Activated naive CD4-positive, alpha-beta T cell treated with anti-CD3 and anti-CD28 coated beads, Interleukin-2, amount 10 ng/mL, durations not matched to agents 7 days and 5 days (primary cell): ENCODE measurements at regions not wholly inside any gene's neighbourhood (a gene's known extent, or its start where the extent isn't known, plus 50 kb on each side); places are given as distances from the start of the nearest gene placed in this dataset.

Source experiments
- CTCF ChIA-PET: fragments of 350-600 bp; sonication (Branson Sonifier 250); formaldehyde crosslinking; loops from one replicate; lab custom pipeline; 2021; ENCODE audit warnings: antibody characterized with exemption; lab: Charles Lee
- DNase-seq: peaks from one replicate; pipeline ENCODE4 v3.0.0-alpha.2; 2020
- H3K27ac Mint-ChIP-seq: one replicate; pipeline ENCODE4 v1.8.0; 2021; ENCODE audit warnings: mild to moderate bottlenecking, moderate library complexity, mixed read lengths
- H3K27me3 Mint-ChIP-seq: one replicate; pipeline ENCODE4 v1.8.0; 2021; ENCODE audit warnings: mild to moderate bottlenecking, mixed read lengths
- H3K36me3 Mint-ChIP-seq: one replicate; pipeline ENCODE4 v1.8.0; 2021; ENCODE audit warnings: mixed read lengths
- H3K4me1 Mint-ChIP-seq: one replicate; pipeline ENCODE4 v1.8.0; 2021; ENCODE audit warnings: mixed read lengths
- H3K4me3 Mint-ChIP-seq: one replicate; pipeline ENCODE4 v1.8.0; 2021; ENCODE audit warnings: mild to moderate bottlenecking, moderate library complexity, mixed read lengths
- H3K9me3 Mint-ChIP-seq: one replicate; pipeline ENCODE4 v1.8.0; 2021; ENCODE audit warnings: mixed read lengths

GRCh38 chr2:129347486-129348217, 631.8 kb upstream of the RAB6C start:
- Mint-ChIP-seq H3K36me3 (no peaks in the 10 kb centered on the region), H3K4me1 (no peaks in the 10 kb centered on the region), H3K27ac (no peak overlapping the region), H3K9me3 (no peaks in the 10 kb centered on the region), H3K4me3 (no peak overlapping the region), H3K27me3 (no peaks in the 10 kb centered on the region)
- CTCF ChIA-PET: no interaction called here
- no peak for DNase-seq

- DNase-seq: no peak
- Mint-ChIP-seq H3K27ac (no peak overlapping the region), H3K27me3 (no peaks in the 10 kb centered on the region), H3K9me3 (peaks cover 2% of the 10 kb centered on the region), H3K4me1 (no peaks in the 10 kb centered on the region), H3K36me3 (no peaks in the 10 kb centered on the region), H3K4me3 (no peak overlapping the region)
- CTCF ChIA-PET: no interaction called here
Measured at GRCh38 chr2:129354631-129355030, 624.8 kb upstream of the RAB6C start.

DNA sequence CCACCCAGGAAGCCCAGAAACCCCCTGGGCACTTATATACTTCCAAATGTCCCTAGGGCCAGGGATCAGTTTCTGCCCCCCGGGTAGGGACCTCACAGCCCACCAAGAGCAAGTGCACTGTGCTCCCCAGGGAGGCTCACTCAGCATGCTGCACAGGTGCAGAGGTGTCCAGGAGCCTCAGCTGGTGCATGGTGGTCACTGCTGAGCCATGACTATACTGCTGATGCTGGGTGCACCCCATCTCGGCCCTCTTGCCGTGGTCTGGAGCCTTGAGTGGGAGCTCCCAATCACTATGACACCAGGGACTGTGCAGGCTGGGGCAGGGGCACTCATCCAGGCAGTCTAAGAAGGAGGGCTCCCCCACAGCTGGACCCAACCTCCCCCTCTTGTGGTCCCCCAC, 617.8 kb upstream of the RAB6C start:
- Mint-ChIP-seq H3K9me3 (no peaks in the 10 kb centered on the region), H3K27ac (no peak overlapping the region), H3K27me3 (no peaks in the 10 kb centered on the region), H3K4me1 (no peaks in the 10 kb centered on the region), H3K36me3 (no peaks in the 10 kb centered on the region), H3K4me3 (no peak overlapping the region)
- CTCF ChIA-PET: no interaction called here
- DNase-seq: no peak

DNA sequence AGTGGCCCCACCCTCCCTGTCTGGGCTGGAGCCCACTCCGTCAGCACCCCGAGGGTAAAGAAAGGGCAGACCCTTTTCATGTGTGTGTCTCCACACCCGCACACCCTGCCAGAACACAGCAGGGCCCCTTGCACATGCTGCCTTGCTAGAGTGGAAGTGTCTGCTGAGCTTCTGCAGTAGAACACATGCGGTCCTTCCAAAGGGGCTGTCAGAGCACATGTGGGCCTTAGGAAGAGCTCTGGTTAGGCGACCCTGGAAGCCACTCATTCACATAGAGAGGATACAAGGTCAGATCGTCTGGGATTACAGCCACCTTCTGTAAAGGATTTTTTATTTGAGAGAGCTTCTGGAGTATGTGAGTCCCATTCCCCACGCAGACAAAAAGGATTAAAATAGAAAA, 613.2 kb upstream of the RAB6C start:
- Mint-ChIP-seq H3K9me3 (no peaks in the 10 kb centered on the region), H3K4me3 (no peak overlapping the region), H3K4me1 (no peaks in the 10 kb centered on the region), H3K27ac (no peak overlapping the region), H3K27me3 (no peaks in the 10 kb centered on the region), H3K36me3 (no peaks in the 10 kb centered on the region)
- CTCF ChIA-PET: no interaction called here
- no peak for DNase-seq

- Mint-ChIP-seq H3K4me3 (no peak overlapping the region), H3K27me3 (no peaks in the 10 kb centered on the region), H3K9me3 (no peaks in the 10 kb centered on the region), H3K27ac (no peak overlapping the region), H3K36me3 (no peaks in the 10 kb centered on the region), H3K4me1 (no peaks in the 10 kb centered on the region)
- CTCF ChIA-PET: no interaction called here
- DNase-seq: no peak
Measured at GRCh38 chr2:129367107-129367506, 612.4 kb upstream of the RAB6C start.

GRCh38 chr2:129369437-129369836, 610.0 kb upstream of the RAB6C start:
- Mint-ChIP-seq H3K4me1 (no peaks in the 10 kb centered on the region), H3K36me3 (no peaks in the 10 kb centered on the region), H3K27ac (no peak overlapping the region), H3K4me3 (no peak overlapping the region), H3K9me3 (no peaks in the 10 kb centered on the region), H3K27me3 (no peaks in the 10 kb centered on the region)
- CTCF ChIA-PET: no interaction called here
- DNase-seq: no peak

- Mint-ChIP-seq H3K27ac (no peak overlapping the region), H3K36me3 (no peaks in the 10 kb centered on the region), H3K4me3 (no peak overlapping the region), H3K4me1 (no peaks in the 10 kb centered on the region), H3K9me3 (no peaks in the 10 kb centered on the region), H3K27me3 (no peaks in the 10 kb centered on the region)
- CTCF ChIA-PET: no interaction called here
- DNase-seq: no peak
Measured at GRCh38 chr2:129374452-129374851, 605.0 kb upstream of the RAB6C start.

- Mint-ChIP-seq H3K9me3 (no peaks in the 10 kb centered on the region), H3K27ac (no peak overlapping the region), H3K4me1 (no peaks in the 10 kb centered on the region), H3K36me3 (no peaks in the 10 kb centered on the region), H3K27me3 (no peaks in the 10 kb centered on the region), H3K4me3 (no peak overlapping the region)
- DNase-seq: no peak
- CTCF ChIA-PET: no interaction called here
Measured at GRCh38 chr2:129375632-129376425, 603.6 kb upstream of the RAB6C start.

GRCh38 chr2:129376426-129377077, 602.9 kb upstream of the RAB6C start:
- Mint-ChIP-seq H3K27ac (no peak overlapping the region), H3K9me3 (peaks cover 3% of the 10 kb centered on the region), H3K36me3 (no peaks in the 10 kb centered on the region), H3K27me3 (no peaks in the 10 kb centered on the region), H3K4me3 (no peak overlapping the region), H3K4me1 (no peaks in the 10 kb centered on the region)
- CTCF ChIA-PET: no interaction called here
- DNase-seq: no peak

DNA sequence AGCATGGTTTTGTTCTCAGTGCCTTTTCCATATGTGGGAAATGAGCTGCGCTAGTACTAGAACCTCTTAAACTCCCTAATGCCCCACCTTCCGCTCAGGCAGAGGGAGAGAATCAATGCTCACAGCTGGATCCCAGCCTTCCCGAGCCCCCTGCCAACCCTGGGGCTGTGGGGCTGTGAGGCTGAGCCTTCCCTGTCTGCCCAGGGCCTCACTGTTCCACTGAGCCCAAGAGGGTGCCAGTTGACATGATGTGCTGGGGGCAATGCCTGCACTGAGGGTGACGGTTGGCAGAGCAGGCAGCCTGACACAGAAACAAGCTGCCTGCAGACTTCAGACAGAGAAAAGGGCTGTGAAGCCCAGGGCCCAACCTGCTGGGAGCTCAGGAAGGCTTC, 602.4 kb upstream of the RAB6C start:
- H3K4me1 Mint-ChIP-seq: no peaks in the 10 kb centered on the region
- peaks cover 6% of the 10 kb centered on the region for H3K9me3 Mint-ChIP-seq
- H3K4me3 Mint-ChIP-seq: no peak overlapping the region
- CTCF ChIA-PET: no interaction called here
- no peaks in the 10 kb centered on the region for H3K27me3 Mint-ChIP-seq
- no peak overlapping the region for H3K27ac Mint-ChIP-seq
- no peak for DNase-seq
- no peaks in the 10 kb centered on the region for H3K36me3 Mint-ChIP-seq

- CTCF ChIA-PET: no interaction called here
- H3K4me1 Mint-ChIP-seq: no peaks in the 10 kb centered on the region
- no peak overlapping the region for H3K4me3 Mint-ChIP-seq
- peaks cover 7% of the 10 kb centered on the region for H3K9me3 Mint-ChIP-seq
- DNase-seq: no peak
- H3K27ac Mint-ChIP-seq: no peak overlapping the region
- no peaks in the 10 kb centered on the region for H3K36me3 Mint-ChIP-seq
- no peaks in the 10 kb centered on the region for H3K27me3 Mint-ChIP-seq
Measured at GRCh38 chr2:129378186-129378585, 601.3 kb upstream of the RAB6C start.

- no peak overlapping the region for H3K27ac Mint-ChIP-seq
- CTCF ChIA-PET: no interaction called here
- peaks cover 7% of the 10 kb centered on the region for H3K9me3 Mint-ChIP-seq
- H3K36me3 Mint-ChIP-seq: no peaks in the 10 kb centered on the region
- no peak for DNase-seq
- no peaks in the 10 kb centered on the region for H3K27me3 Mint-ChIP-seq
- H3K4me1 Mint-ChIP-seq: no peaks in the 10 kb centered on the region
- H3K4me3 Mint-ChIP-seq: no peak overlapping the region
Measured at GRCh38 chr2:129379411-129379810, 600.1 kb upstream of the RAB6C start.

GRCh38 chr2:129381789-129382188, 597.7 kb upstream of the RAB6C start:
- Mint-ChIP-seq H3K36me3 (no peaks in the 10 kb centered on the region), H3K4me3 (no peak overlapping the region), H3K4me1 (no peaks in the 10 kb centered on the region), H3K27ac (no peak overlapping the region), H3K9me3 (peaks cover 7% of the 10 kb centered on the region), H3K27me3 (no peaks in the 10 kb centered on the region)
- CTCF ChIA-PET: no interaction called here
- DNase-seq: no peak

GRCh38 chr2:129388870-129389269, 590.6 kb upstream of the RAB6C start:
- Mint-ChIP-seq H3K4me1 (no peaks in the 10 kb centered on the region), H3K27ac (no peak overlapping the region), H3K36me3 (no peaks in the 10 kb centered on the region), H3K9me3 (no peaks in the 10 kb centered on the region), H3K27me3 (no peaks in the 10 kb centered on the region), H3K4me3 (no peak overlapping the region)
- CTCF ChIA-PET: no interaction called here
- no peak for DNase-seq

GRCh38 chr2:129393816-129394215, 585.6 kb upstream of the RAB6C start:
- H3K27ac Mint-ChIP-seq: no peak overlapping the region
- H3K9me3 Mint-ChIP-seq: no peaks in the 10 kb centered on the region
- no peaks in the 10 kb centered on the region for H3K4me1 Mint-ChIP-seq
- CTCF ChIA-PET: no interaction called here
- no peak for DNase-seq
- no peaks in the 10 kb centered on the region for H3K27me3 Mint-ChIP-seq
- no peak overlapping the region for H3K4me3 Mint-ChIP-seq
- H3K36me3 Mint-ChIP-seq: no peaks in the 10 kb centered on the region
